GM04504 (cell line): ENCODE measurements at regions not wholly inside any gene's neighbourhood (a gene's known extent, or its start where the extent isn't known, plus 50 kb on each side); places are given as distances from the start of the nearest gene placed in this dataset.
"Not testable (repeated sequence)": the region's sequence is repeated elsewhere in the genome, so short reads cannot be mapped to it uniquely, and the experiment has no call there.

Source experiments
- DNase-seq: peaks from one replicate; pipeline ENCODE4 v3.0.0-alpha.2; 2012; ENCODE audit warnings: low read depth

- DNase-seq, result no peak
Measured at GRCh38 chr5:28926422-28926821, 1888.0 kb upstream of the CDH9 start.

- no peak for DNase-seq
Measured at GRCh38 chr5:28917631-28918030, 1879.2 kb upstream of the CDH9 start.

GRCh38 chr5:28914297-28914696 lies 1875.9 kb upstream of the CDH9 start:
- no peak for DNase-seq

- no peak for DNase-seq
Measured at GRCh38 chr5:28903643-28904042, 1865.3 kb upstream of the CDH9 start.

- no peak for DNase-seq
Measured at GRCh38 chr5:28896949-28897348, 1858.6 kb upstream of the CDH9 start.

- no peak for DNase-seq
Measured at GRCh38 chr5:28880936-28881335, 1842.5 kb upstream of the CDH9 start.

GRCh38 chr5:28877050-28877449 lies 1838.7 kb upstream of the CDH9 start:
- no peak for DNase-seq

GRCh38 chr5:28864006-28864405 lies 1825.6 kb upstream of the CDH9 start:
- no peak for DNase-seq

GRCh38 chr5:28862860-28863196 lies 1824.4 kb upstream of the CDH9 start:
- no peak for DNase-seq

GRCh38 chr5:28862137-28862859 lies 1823.9 kb upstream of the CDH9 start:
- DNase-seq, result no peak

- no peak for DNase-seq
Measured at GRCh38 chr5:28855626-28856025, 1817.2 kb upstream of the CDH9 start.

- DNase-seq, result no peak
Measured at GRCh38 chr5:28850320-28850921, 1812.0 kb upstream of the CDH9 start.

GRCh38 chr5:28831042-28831441 lies 1792.7 kb upstream of the CDH9 start:
- no peak for DNase-seq

- no peak for DNase-seq
Measured at GRCh38 chr5:28823231-28823630, 1784.8 kb upstream of the CDH9 start.

GRCh38 chr5:28822071-28822470 lies 1783.7 kb upstream of the CDH9 start:
- no peak for DNase-seq

- DNase-seq, result no peak
Measured at GRCh38 chr5:28810751-28811136, 1772.4 kb upstream of the CDH9 start.

- no peak for DNase-seq
Measured at GRCh38 chr5:28809811-28810750, 1771.7 kb upstream of the CDH9 start.

- no peak for DNase-seq
Measured at GRCh38 chr5:28808967-28809810, 1770.8 kb upstream of the CDH9 start.

GRCh38 chr5:28807195-28807729 lies 1768.9 kb upstream of the CDH9 start:
- no peak for DNase-seq

- not testable (repeated sequence) for DNase-seq
Measured at GRCh38 chr5:28799035-28799434, 1760.6 kb upstream of the CDH9 start.

GRCh38 chr5:28788954-28789353 lies 1750.6 kb upstream of the CDH9 start:
- no peak for DNase-seq
